HG03045 (cell line): ENCODE measurements at regions not wholly inside any gene's neighbourhood (a gene's known extent, or its start where the extent isn't known, plus 50 kb on each side); places are given as distances from the start of the nearest gene placed in this dataset.
"Not testable (repeated sequence)": the region's sequence is repeated elsewhere in the genome, so short reads cannot be mapped to it uniquely, and the experiment has no call there.

Experiments used
- ATAC-seq: cut with Tn5 transposase; IDR thresholded peaks from one replicate; pipeline ENCODE4 v1.9.1; 2021; ENCODE audit warnings: mild to moderate bottlenecking, moderate library complexity; ENCODE audit not compliant: unreplicated experiment

- ATAC-seq = not testable (repeated sequence)
These were observed 613.0 kb downstream of the RFPL4B start for GRCh38 chr6:112960130-112960529.

- ATAC-seq = no peak
These were observed 620.8 kb downstream of the RFPL4B start for GRCh38 chr6:112967974-112968373.

- no peak for ATAC-seq
These were observed 624.5 kb downstream of the RFPL4B start for GRCh38 chr6:112971651-112972050.

- ATAC-seq = not testable (repeated sequence)
These were observed 627.8 kb downstream of the RFPL4B start for GRCh38 chr6:112974931-112975330.

GRCh38 chr6:112976579-112976978, 629.4 kb downstream of the RFPL4B start:
- not testable (repeated sequence) for ATAC-seq

- no peak for ATAC-seq
These were observed 632.7 kb downstream of the RFPL4B start for GRCh38 chr6:112979830-112980229.

GRCh38 chr6:112980676-112981075, 633.5 kb downstream of the RFPL4B start:
- ATAC-seq = no peak

GRCh38 chr6:112983713-112984261, 636.7 kb downstream of the RFPL4B start:
- ATAC-seq = no peak

- ATAC-seq = no peak
These were observed 637.8 kb downstream of the RFPL4B start for GRCh38 chr6:112984899-112985298.

- ATAC-seq = no peak
These were observed 639.2 kb downstream of the RFPL4B start for GRCh38 chr6:112986321-112986720.

GRCh38 chr6:112988748-112989147, 641.6 kb downstream of the RFPL4B start:
- ATAC-seq = no peak

- no peak for ATAC-seq
These were observed 643.8 kb downstream of the RFPL4B start for GRCh38 chr6:112990971-112991370.

GRCh38 chr6:112991912-112992311, 644.8 kb downstream of the RFPL4B start:
- no peak for ATAC-seq

GRCh38 chr6:112997421-112998085, 650.4 kb downstream of the RFPL4B start:
- no peak for ATAC-seq

GRCh38 chr6:113004054-113004453, 656.9 kb downstream of the RFPL4B start:
- ATAC-seq = no peak

- ATAC-seq = no peak
These were observed 657.5 kb downstream of the RFPL4B start for GRCh38 chr6:113004470-113005270.

GRCh38 chr6:113006494-113006893, 659.4 kb downstream of the RFPL4B start:
- ATAC-seq = no peak

- ATAC-seq = no peak
These were observed 662.6 kb downstream of the RFPL4B start for GRCh38 chr6:113009682-113010081.

GRCh38 chr6:113010196-113010989, 663.3 kb downstream of the RFPL4B start:
- no peak for ATAC-seq

- ATAC-seq = no peak
These were observed 664.3 kb downstream of the RFPL4B start for GRCh38 chr6:113011389-113011788.

- ATAC-seq = no peak
These were observed 664.7 kb downstream of the RFPL4B start for GRCh38 chr6:113011801-113012200.
